ENCODE measurements at regions not wholly inside any gene's neighbourhood (a gene's known extent, or its start where the extent isn't known, plus 50 kb on each side); places are given as distances from the start of the nearest gene placed in this dataset.

- TF ChIP-seq CTCF (IDR thresholded peaks at IDR 0.05) (no peak), POLR2A (IDR thresholded peaks at IDR 0.05) (no peak)
These were observed 109.0 kb upstream of the B3GAT1 start for GRCh38 chr11:134521001-134521400.

All from right lobe of liver (tissue), 4 donors.